RWPE2 (cell line): ENCODE measurements at regions not wholly inside any gene's neighbourhood (a gene's known extent, or its start where the extent isn't known, plus 50 kb on each side); places are given as distances from the start of the nearest gene placed in this dataset.

Experiments used
- ATAC-seq: fragments of 200-7000 bp; cut with Tn5 transposase; 3 replicates; pipeline ENCODE4 v1.9.1; 2021; ENCODE audit warnings: low read depth
- DNase-seq: peaks from one replicate; pipeline ENCODE4 v3.0.0-alpha.2; 2020; ENCODE audit warnings: low spot score
- H3K27ac ChIP-seq: fragments of 450-650 bp; 2 replicates; pipeline ENCODE4 v1.5.1; 2017; ENCODE audit warnings: mild to moderate bottlenecking; ENCODE audit not compliant: poor library complexity, severe bottlenecking
- H3K27me3 ChIP-seq: fragments of 250-450 bp; sonication (Bioruptor Pico); 2 replicates; pipeline ENCODE4 v1.5.1; 2021; ENCODE audit warnings: mild to moderate bottlenecking, moderate library complexity; ENCODE audit not compliant: insufficient read depth, poor library complexity, severe bottlenecking
- H3K36me3 ChIP-seq: fragments of 250-450 bp; sonication (Bioruptor Pico); 2 replicates; pipeline ENCODE4 v1.5.1; 2020; ENCODE audit warnings: low read depth, mild to moderate bottlenecking, moderate library complexity
- H3K4me1 ChIP-seq: fragments of 250-450 bp; sonication (Bioruptor Pico); 2 replicates; pipeline ENCODE4 v1.5.1; 2021; ENCODE audit warnings: mild to moderate bottlenecking, moderate library complexity; ENCODE audit not compliant: insufficient read depth, poor library complexity, severe bottlenecking
- H3K4me3 ChIP-seq: fragments of 250-450 bp; sonication (Bioruptor Pico); 2 replicates; pipeline ENCODE4 v1.5.1; 2021; ENCODE audit warnings: mild to moderate bottlenecking, moderate library complexity; ENCODE audit not compliant: severe bottlenecking
- H3K9me3 ChIP-seq: fragments of 250-450 bp; sonication (Bioruptor Pico); 2 replicates; pipeline ENCODE4 v1.5.1; 2021; ENCODE audit warnings: mild to moderate bottlenecking, moderate library complexity; ENCODE audit not compliant: severe bottlenecking
- TF ChIP-seq, protein P1 (sequence below): fragments of 450-650 bp; IDR thresholded peaks from one replicate; pipeline ENCODE4 v1.5.1; 2017; ENCODE audit warnings: mild to moderate bottlenecking, moderate library complexity; ENCODE audit not compliant: poor library complexity, severe bottlenecking

DNA sequence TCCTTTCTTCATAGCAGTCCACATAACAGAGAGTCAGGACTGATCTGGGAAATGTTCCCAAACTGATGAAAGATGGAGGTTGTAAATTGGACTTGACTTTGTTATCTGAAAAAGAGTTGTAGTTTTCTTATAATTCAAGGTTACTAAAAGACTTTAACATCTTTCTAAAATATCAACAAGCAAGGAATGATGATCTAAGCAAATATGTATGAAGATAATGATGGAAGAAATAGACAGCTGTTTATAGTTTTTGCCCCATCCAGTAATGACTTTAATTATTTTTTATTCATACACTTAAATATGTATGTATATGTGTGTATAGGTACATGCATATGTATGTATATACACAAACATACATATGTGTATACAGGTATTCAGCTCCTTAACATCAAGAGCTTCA is 411.1 kb upstream of the SPOCK3 start:
- H3K4me3 ChIP-seq = no peak overlapping the region
- no peaks in the 10 kb centered on the region for H3K36me3 ChIP-seq
- DNase-seq (no peak), ATAC-seq (no peak)
- H3K9me3 ChIP-seq = no peaks in the 10 kb centered on the region
- H3K27ac ChIP-seq = no peak overlapping the region
- TF ChIP-seq, protein P1, sequence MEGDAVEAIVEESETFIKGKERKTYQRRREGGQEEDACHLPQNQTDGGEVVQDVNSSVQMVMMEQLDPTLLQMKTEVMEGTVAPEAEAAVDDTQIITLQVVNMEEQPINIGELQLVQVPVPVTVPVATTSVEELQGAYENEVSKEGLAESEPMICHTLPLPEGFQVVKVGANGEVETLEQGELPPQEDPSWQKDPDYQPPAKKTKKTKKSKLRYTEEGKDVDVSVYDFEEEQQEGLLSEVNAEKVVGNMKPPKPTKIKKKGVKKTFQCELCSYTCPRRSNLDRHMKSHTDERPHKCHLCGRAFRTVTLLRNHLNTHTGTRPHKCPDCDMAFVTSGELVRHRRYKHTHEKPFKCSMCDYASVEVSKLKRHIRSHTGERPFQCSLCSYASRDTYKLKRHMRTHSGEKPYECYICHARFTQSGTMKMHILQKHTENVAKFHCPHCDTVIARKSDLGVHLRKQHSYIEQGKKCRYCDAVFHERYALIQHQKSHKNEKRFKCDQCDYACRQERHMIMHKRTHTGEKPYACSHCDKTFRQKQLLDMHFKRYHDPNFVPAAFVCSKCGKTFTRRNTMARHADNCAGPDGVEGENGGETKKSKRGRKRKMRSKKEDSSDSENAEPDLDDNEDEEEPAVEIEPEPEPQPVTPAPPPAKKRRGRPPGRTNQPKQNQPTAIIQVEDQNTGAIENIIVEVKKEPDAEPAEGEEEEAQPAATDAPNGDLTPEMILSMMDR = no peak
- H3K4me1 ChIP-seq = no peaks in the 10 kb centered on the region
- no peaks in the 10 kb centered on the region for H3K27me3 ChIP-seq

DNA sequence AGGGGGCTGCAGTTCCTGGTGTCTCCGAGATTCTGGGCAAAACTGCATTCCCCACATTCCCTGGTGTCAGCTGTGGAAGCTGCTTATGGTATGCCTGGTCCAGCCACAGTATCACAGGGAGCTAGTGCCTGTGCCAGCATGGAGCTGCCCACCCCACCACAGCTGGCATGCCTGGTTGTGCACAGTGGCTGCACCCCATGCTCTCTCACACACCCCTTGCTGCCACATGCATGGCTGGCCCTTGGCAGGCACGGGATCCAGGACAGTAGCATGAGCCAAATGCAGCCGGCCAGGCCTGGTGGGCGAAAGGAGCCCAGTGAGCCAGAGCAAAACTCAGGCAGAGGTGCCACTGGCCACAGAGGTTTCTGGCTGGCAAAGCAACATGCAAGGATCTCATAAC is 418.0 kb upstream of the SPOCK3 start:
- Histone ChIP-seq H3K27ac (no peak overlapping the region), H3K4me1 (no peaks in the 10 kb centered on the region), H3K9me3 (no peaks in the 10 kb centered on the region), H3K36me3 (no peaks in the 10 kb centered on the region), H3K4me3 (no peak overlapping the region), H3K27me3 (no peaks in the 10 kb centered on the region)
- DNase-seq = no peak
- TF ChIP-seq, protein P1 = no peak
- ATAC-seq = no peak

DNA sequence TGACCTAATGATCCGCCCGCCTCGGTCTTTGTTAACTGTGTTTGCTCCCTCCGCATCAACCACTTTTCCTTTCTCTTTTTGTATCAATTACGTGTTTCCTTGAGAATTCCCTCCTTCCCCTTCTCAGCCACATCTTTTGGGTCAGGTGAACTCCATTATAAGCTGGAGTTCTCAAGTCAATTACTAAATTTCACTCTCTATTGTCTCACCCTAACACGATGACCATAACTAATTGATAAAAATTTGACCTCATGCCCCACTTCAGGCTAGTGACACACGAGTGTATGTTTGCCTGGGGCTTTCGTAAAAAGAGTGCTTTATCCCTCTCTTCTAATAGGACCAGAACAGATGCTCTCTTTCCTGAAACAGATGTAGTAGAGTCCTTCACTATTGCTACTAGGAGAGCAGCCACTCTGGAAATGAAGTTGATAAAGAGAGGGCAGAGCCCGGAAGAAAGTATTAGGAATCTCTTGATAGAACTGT is 403.6 kb upstream of the ANXA10 start:
- ATAC-seq = no peak
- H3K4me3 ChIP-seq = no peak overlapping the region

DNA sequence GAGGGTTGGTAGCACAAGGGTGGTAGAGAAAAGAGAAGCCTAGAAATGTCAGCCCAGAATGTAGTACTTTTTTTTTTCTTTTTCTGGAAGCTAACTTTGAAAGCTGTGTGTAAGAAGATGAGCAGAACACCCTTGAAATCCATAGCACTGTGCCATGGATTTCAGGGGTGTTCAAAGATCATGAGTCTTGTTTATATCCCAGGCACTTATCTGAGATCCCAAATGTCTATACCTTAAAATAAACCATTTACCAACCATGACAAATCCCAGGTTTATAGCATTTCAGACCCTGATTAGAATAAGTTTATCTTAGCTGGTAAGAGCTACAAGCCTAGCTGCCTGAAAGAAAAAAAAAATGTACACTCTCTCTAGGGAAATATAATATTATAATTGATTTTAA is 389.9 kb upstream of the ANXA10 start:
- H3K36me3 ChIP-seq = no peaks in the 10 kb centered on the region
- H3K27me3 ChIP-seq = no peaks in the 10 kb centered on the region
- DNase-seq (no peak), ATAC-seq (no peak)
- H3K27ac ChIP-seq = no peak overlapping the region
- H3K4me1 ChIP-seq = no peaks in the 10 kb centered on the region
- no peaks in the 10 kb centered on the region for H3K9me3 ChIP-seq
- TF ChIP-seq, protein P1 = no peak
- no peak overlapping the region for H3K4me3 ChIP-seq

More for the DNA sequence above, 403.6 kb upstream of the ANXA10 start:
- Histone ChIP-seq H3K9me3 (no peaks in the 10 kb centered on the region), H3K27me3 (no peaks in the 10 kb centered on the region), H3K36me3 (no peaks in the 10 kb centered on the region), H3K27ac (no peak overlapping the region), H3K4me1 (no peaks in the 10 kb centered on the region)
- TF ChIP-seq, protein P1 = no peak
- DNase-seq = no peak

DNA sequence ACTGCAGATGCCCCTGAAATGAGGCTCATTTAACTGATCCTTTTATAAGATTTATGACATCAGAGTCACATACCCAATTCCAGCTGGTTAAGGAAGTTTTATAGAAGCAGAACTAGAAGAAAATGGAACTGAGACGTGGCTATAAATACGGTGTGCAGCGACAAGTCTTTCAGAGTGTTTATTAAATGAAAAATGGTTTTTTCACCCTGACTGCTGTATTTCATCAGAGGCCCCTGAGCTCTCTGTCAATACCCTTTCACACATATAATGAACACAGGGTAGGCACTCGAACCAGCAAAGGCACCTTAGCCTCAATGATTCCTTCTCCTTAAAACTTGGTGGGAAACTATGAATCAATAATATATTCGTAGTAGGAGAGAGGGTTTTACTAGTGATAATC is 380.8 kb upstream of the ANXA10 start:
- DNase-seq = no peak
- H3K27me3 ChIP-seq = no peaks in the 10 kb centered on the region
- H3K4me3 ChIP-seq = no peak overlapping the region
- H3K9me3 ChIP-seq = no peaks in the 10 kb centered on the region
- no peaks in the 10 kb centered on the region for H3K36me3 ChIP-seq
- H3K4me1 ChIP-seq = no peaks in the 10 kb centered on the region
- no peak overlapping the region for H3K27ac ChIP-seq
- ATAC-seq = no peak
- TF ChIP-seq, protein P1 = no peak
